IMR-90 (cell line): ENCODE measurements at regions not wholly inside any gene's neighbourhood (a gene's known extent, or its start where the extent isn't known, plus 50 kb on each side); places are given as distances from the start of the nearest gene placed in this dataset.

Source experiments
- ATAC-seq: fragments of 200-7000 bp; cut with Tn5 transposase; 2 replicates; pipeline ENCODE4 v1.9.1; 2020; ENCODE audit warnings: low read depth, mild to moderate bottlenecking, moderate library complexity
- BruUV-seq: library from RNA; stranded (reverse); fragments of 400-500 nt; replicated peaks from 2 replicates; lab custom pipeline; 2021; lab: Mats Ljungman, UMichigan
- CTCF ChIA-PET: fragments of 300-600 bp; formaldehyde crosslinking; extraction: SDS; loops from one replicate; lab custom pipeline; 2021; ENCODE audit warnings: antibody characterized with exemption; lab: Yijun Ruan, JAX
- POLR2A ChIA-PET: fragments of 300-600 bp; sonication (Branson Sonifier 250); formaldehyde crosslinking; loops from one replicate; lab custom pipeline; 2022; ENCODE audit warnings: antibody characterized with exemption; ENCODE audit not compliant: unreplicated experiment; lab: Charles Lee
- DNase-seq: peaks from one replicate; pipeline ENCODE4 v3.0.0; 2013
- H2AFZ ChIP-seq: replicated peaks from 2 replicates; pipeline ENCODE3; 2013; ENCODE audit warnings: low read length, mild to moderate bottlenecking; ENCODE audit not compliant: poor library complexity
- H2AK5ac ChIP-seq: 2 replicates; pipeline ENCODE4 v1.6.1; 2013; ENCODE audit warnings: low read depth, low read length, inconsistent platforms
- H2AK9ac ChIP-seq: replicated peaks from 2 replicates; pipeline ENCODE3; 2013; ENCODE audit warnings: mild to moderate bottlenecking, low read depth, low read length, moderate library complexity; ENCODE audit not compliant: poor library complexity
- H2BK120ac ChIP-seq: 2 replicates; pipeline ENCODE4 v1.6.1; 2013; ENCODE audit warnings: low read depth, low read length, inconsistent platforms
- H2BK15ac ChIP-seq: 3 replicates; pipeline ENCODE4 v1.6.1; 2013; ENCODE audit warnings: low read depth, low read length, inconsistent platforms
- H2BK20ac ChIP-seq: 2 replicates; pipeline ENCODE4 v1.6.1; 2013; ENCODE audit warnings: low read depth, mild to moderate bottlenecking, inconsistent platforms, low read length, moderate library complexity
- H2BK5ac ChIP-seq: 2 replicates; pipeline ENCODE4 v1.6.1; 2013; ENCODE audit warnings: mild to moderate bottlenecking, low read depth, low read length, inconsistent platforms; ENCODE audit not compliant: poor library complexity, severe bottlenecking
- H3K14ac ChIP-seq: replicated peaks from 2 replicates; pipeline ENCODE4 v1.6.1; 2013; ENCODE audit warnings: low read depth, low read length, inconsistent platforms
- H3K18ac ChIP-seq: 2 replicates; pipeline ENCODE4 v1.6.1; 2013; ENCODE audit warnings: low read depth, low read length, control low read depth
- H3K23ac ChIP-seq: 2 replicates; pipeline ENCODE4 v1.6.1; 2013; ENCODE audit warnings: low read depth, low read length, inconsistent platforms
- H3K27ac ChIP-seq: 2 replicates; pipeline ENCODE4 v1.5.1; 2013; ENCODE audit warnings: mild to moderate bottlenecking, control low read depth, low read length; ENCODE audit not compliant: insufficient read depth
- H3K27me3 ChIP-seq: 2 replicates; pipeline ENCODE4 v1.6.1; 2013; ENCODE audit warnings: low read length; ENCODE audit not compliant: control insufficient read depth, insufficient read depth
- H3K36me3 ChIP-seq: 2 replicates; pipeline ENCODE4 v1.6.1; 2013; ENCODE audit warnings: low read length, mixed read lengths; ENCODE audit not compliant: control insufficient read depth, insufficient read depth
- H3K4ac ChIP-seq: 2 replicates; pipeline ENCODE4 v1.6.1; 2013; ENCODE audit warnings: low read depth, low read length, inconsistent platforms
- H3K4me1 ChIP-seq: 2 replicates; pipeline ENCODE4 v1.6.1; 2013; ENCODE audit warnings: low read length, mixed read lengths; ENCODE audit not compliant: control insufficient read depth, insufficient read depth
- H3K4me2 ChIP-seq: 2 replicates; pipeline ENCODE4 v1.6.1; 2013; ENCODE audit warnings: low read depth, mild to moderate bottlenecking, control low read depth, low read length, moderate library complexity
- H3K4me3 ChIP-seq: 2 replicates; pipeline ENCODE4 v1.5.1; 2013; ENCODE audit warnings: low read depth, mild to moderate bottlenecking, control low read depth, low read length, moderate library complexity; ENCODE audit not compliant: insufficient read depth
- H3K56ac ChIP-seq: 2 replicates; pipeline ENCODE4 v1.6.1; 2013; ENCODE audit warnings: low read length, inconsistent platforms; ENCODE audit not compliant: insufficient read depth; ENCODE audit errors: extremely low read depth
- H3K79me1 ChIP-seq, 2 experiments: 2 replicates each; pipeline ENCODE4 v1.6.1; 2013; ENCODE audit warnings: low read length in 2 of 2, inconsistent platforms in 1 of 2, low read depth in 1 of 2
- H3K9ac ChIP-seq: 2 replicates; pipeline ENCODE4 v1.6.1; 2013; ENCODE audit warnings: low read depth, low read length, control low read depth
- H3K9me1 ChIP-seq: 2 replicates; pipeline ENCODE4 v1.6.1; 2013; ENCODE audit warnings: low read length, inconsistent platforms; ENCODE audit not compliant: insufficient read depth
- H3K9me3 ChIP-seq: 2 replicates; pipeline ENCODE4 v1.6.1; 2013; ENCODE audit warnings: low read length; ENCODE audit not compliant: control insufficient read depth, insufficient read depth
- H4K20me1 ChIP-seq: 2 replicates; pipeline ENCODE4 v1.6.1; 2013; ENCODE audit warnings: low read length, inconsistent platforms; ENCODE audit not compliant: insufficient read depth
- H4K5ac ChIP-seq: 2 replicates; pipeline ENCODE4 v1.6.1; 2013; ENCODE audit warnings: mild to moderate bottlenecking, low read depth, low read length, control low read depth
- H4K8ac ChIP-seq, 2 experiments: 2 replicates each; pipeline ENCODE4 v1.6.1; 2013; ENCODE audit warnings: low read depth in 2 of 2, low read length in 2 of 2, control low read depth in 1 of 2, inconsistent platforms in 1 of 2
- H4K91ac ChIP-seq: 2 replicates; pipeline ENCODE4 v1.6.1; 2013; ENCODE audit warnings: low read depth, low read length, inconsistent platforms; ENCODE audit not compliant: insufficient read depth
- CEBPB ChIP-seq: IDR thresholded peaks from 2 replicates; pipeline ENCODE4 v1.6.1; 2012; ENCODE audit warnings: low read depth, low read length, improper control_type of control experiment
- CHD1 ChIP-seq: IDR thresholded peaks from 2 replicates; pipeline ENCODE4 v1.6.1; 2012; ENCODE audit warnings: low read depth, low read length, improper control_type of control experiment
- MAFK ChIP-seq: IDR thresholded peaks from 2 replicates; pipeline ENCODE4 v1.6.1; 2012; ENCODE audit warnings: low read depth, low read length, improper control_type of control experiment
- MAZ ChIP-seq: IDR thresholded peaks from 2 replicates; pipeline ENCODE4 v1.6.1; 2012; ENCODE audit warnings: low read depth, mild to moderate bottlenecking, low read length, improper control_type of control experiment, moderate library complexity, borderline replicate concordance
- MXI1 ChIP-seq: IDR thresholded peaks from 2 replicates; pipeline ENCODE4 v1.6.1; 2012; ENCODE audit warnings: low read depth, mild to moderate bottlenecking, low read length, moderate library complexity, borderline replicate concordance
- POLR2A ChIP-seq: IDR thresholded peaks from 2 replicates; pipeline ENCODE4 v1.6.1; 2012; ENCODE audit warnings: mild to moderate bottlenecking, low read depth, low read length
- RAD21 ChIP-seq: IDR thresholded peaks from 2 replicates; pipeline ENCODE4 v1.6.1; 2012; ENCODE audit warnings: low read length, improper control_type of control experiment
- RFX5 ChIP-seq: IDR thresholded peaks from 2 replicates; pipeline ENCODE4 v1.8.0; 2012; ENCODE audit warnings: low read depth, mild to moderate bottlenecking, low read length, moderate library complexity
- SMC3 ChIP-seq: fragments of 150-350 bp; IDR thresholded peaks from 2 replicates; pipeline ENCODE4 v1.6.1; 2016; ENCODE audit warnings: low read depth, mild to moderate bottlenecking, antibody characterized with exemption, low read length, moderate library complexity
- dilution Hi-C: fragments of 300-500 bp; cut with HindIII; formaldehyde crosslinking; loops from one replicate; pipeline ENCODE4 v1.14.3; 2018; ENCODE audit warnings: low sequenced_read_pairs; ENCODE audit not compliant: unreplicated experiment
- in situ Hi-C: fragments of 300-500 bp; cut with MboI; formaldehyde crosslinking; loops from 3 replicates; pipeline ENCODE4 v1.14.3; 2019; ENCODE audit warnings: low sequenced_read_pairs, inconsistent platforms, mixed read lengths
- intact Hi-C: fragments of 100-400 bp; cut with micrococcal nuclease; formaldehyde crosslinking; loops from 2 replicates; pipeline ENCODE4 v1.10.0; 2022
- TF ChIP-seq, protein P1 (sequence below): fragments of 150-350 bp; IDR thresholded peaks from 2 replicates; pipeline ENCODE4 v1.6.1; 2016; ENCODE audit warnings: low read depth, mild to moderate bottlenecking, low read length, moderate library complexity, borderline replicate concordance
- TF ChIP-seq, protein P2 (sequence below): conservative IDR thresholded peaks from 2 replicates; pipeline ENCODE4 v1.5.1; 2012; ENCODE audit warnings: mild to moderate bottlenecking, low read depth, low read length, improper control_type of control experiment

DNA sequence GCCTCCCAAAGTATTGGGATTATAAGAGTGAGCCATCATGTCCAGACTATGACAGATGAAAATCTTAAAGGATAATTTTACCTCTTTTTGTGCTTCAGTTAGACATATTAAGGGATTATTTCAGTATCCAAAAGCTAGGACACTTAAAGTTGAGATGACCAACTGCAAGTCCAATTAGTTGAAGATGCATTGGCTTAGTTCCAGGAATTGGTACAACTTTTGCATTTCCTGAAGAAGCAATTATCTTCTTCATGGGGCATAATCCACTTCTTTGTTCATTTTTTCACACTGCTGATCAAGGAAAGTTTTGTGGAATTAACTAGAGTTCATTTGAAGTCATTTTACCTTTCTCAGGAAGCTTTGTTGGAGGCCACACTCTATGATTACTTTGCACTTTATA lies 72.0 kb upstream of the HECW1 start:
- no peaks in the 10 kb centered on the region for H3K9me3 ChIP-seq
- no peak overlapping the region for H3K14ac ChIP-seq
- no peaks in the 10 kb centered on the region for H3K9me1 ChIP-seq
- CTCF ChIA-PET: no interaction called here
- no peak overlapping the region for H4K5ac ChIP-seq
- DNase-seq (no peak), ATAC-seq (no peak)
- H3K4me3 ChIP-seq: no peak overlapping the region
- no peak overlapping the region for H2BK20ac ChIP-seq
- intact Hi-C loops (no loop called here), in situ Hi-C loops (no loop called here), dilution Hi-C loops (no loop called here)
- H3K23ac ChIP-seq: no peak overlapping the region
- POLR2A ChIA-PET: no interaction called here
- H3K4me1 ChIP-seq: no peaks in the 10 kb centered on the region; the same call in 1 of the 2 replicates
- H2BK120ac ChIP-seq: no peak overlapping the region
- H4K8ac ChIP-seq: no peak overlapping the region
- no peak overlapping the region for H3K4me2 ChIP-seq
- no TSS peak for BruUV-seq
- no peak overlapping the region for H2AK9ac ChIP-seq
- H4K20me1 ChIP-seq: no peaks in the 10 kb centered on the region
- H3K56ac ChIP-seq: no peak overlapping the region
- TF ChIP-seq MXI1 (no peak), RAD21 (no peak), POLR2A (no peak), MAFK (no peak), CEBPB (no peak), MAZ (no peak), CHD1 (no peak), SMC3 (no peak), RFX5 (no peak)
- TF ChIP-seq, protein P1, sequence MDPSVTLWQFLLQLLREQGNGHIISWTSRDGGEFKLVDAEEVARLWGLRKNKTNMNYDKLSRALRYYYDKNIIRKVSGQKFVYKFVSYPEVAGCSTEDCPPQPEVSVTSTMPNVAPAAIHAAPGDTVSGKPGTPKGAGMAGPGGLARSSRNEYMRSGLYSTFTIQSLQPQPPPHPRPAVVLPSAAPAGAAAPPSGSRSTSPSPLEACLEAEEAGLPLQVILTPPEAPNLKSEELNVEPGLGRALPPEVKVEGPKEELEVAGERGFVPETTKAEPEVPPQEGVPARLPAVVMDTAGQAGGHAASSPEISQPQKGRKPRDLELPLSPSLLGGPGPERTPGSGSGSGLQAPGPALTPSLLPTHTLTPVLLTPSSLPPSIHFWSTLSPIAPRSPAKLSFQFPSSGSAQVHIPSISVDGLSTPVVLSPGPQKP: no peak
- TF ChIP-seq, protein P2, sequence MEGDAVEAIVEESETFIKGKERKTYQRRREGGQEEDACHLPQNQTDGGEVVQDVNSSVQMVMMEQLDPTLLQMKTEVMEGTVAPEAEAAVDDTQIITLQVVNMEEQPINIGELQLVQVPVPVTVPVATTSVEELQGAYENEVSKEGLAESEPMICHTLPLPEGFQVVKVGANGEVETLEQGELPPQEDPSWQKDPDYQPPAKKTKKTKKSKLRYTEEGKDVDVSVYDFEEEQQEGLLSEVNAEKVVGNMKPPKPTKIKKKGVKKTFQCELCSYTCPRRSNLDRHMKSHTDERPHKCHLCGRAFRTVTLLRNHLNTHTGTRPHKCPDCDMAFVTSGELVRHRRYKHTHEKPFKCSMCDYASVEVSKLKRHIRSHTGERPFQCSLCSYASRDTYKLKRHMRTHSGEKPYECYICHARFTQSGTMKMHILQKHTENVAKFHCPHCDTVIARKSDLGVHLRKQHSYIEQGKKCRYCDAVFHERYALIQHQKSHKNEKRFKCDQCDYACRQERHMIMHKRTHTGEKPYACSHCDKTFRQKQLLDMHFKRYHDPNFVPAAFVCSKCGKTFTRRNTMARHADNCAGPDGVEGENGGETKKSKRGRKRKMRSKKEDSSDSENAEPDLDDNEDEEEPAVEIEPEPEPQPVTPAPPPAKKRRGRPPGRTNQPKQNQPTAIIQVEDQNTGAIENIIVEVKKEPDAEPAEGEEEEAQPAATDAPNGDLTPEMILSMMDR: no peak
- no peak overlapping the region for H2BK15ac ChIP-seq
- H3K36me3 ChIP-seq: no peaks in the 10 kb centered on the region
- no peak overlapping the region for H3K18ac ChIP-seq
- H3K27ac ChIP-seq: no peak overlapping the region
- no peak overlapping the region for H2AK5ac ChIP-seq
- H3K79me1 ChIP-seq: no peaks in the 10 kb centered on the region
- H2BK5ac ChIP-seq: no peak overlapping the region
- no peaks in the 10 kb centered on the region for H3K27me3 ChIP-seq
- no peak overlapping the region for H3K4ac ChIP-seq
- H3K9ac ChIP-seq: no peak overlapping the region
- no peak overlapping the region for H2AFZ ChIP-seq
- H4K91ac ChIP-seq: no peak overlapping the region
